K562 (cell line): ENCODE measurements at regions not wholly inside any gene's neighbourhood (a gene's known extent, or its start where the extent isn't known, plus 50 kb on each side); places are given as distances from the start of the nearest gene placed in this dataset.

Experiments used
- ATAC-seq: fragments of 200-7000 bp; cut with Tn5 transposase; 3 replicates; pipeline ENCODE4 v1.9.1; 2020; ENCODE audit warnings: moderate library complexity
- BruUV-seq: library from RNA; stranded (reverse); fragments of 400-500 nt; replicated peaks from 2 replicates; lab custom pipeline; 2021; lab: Mats Ljungman, UMichigan
- CTCF ChIA-PET: fragments of 300-600 bp; formaldehyde crosslinking; extraction: SDS; loops from one replicate; lab custom pipeline; 2021; ENCODE audit warnings: low intra/inter-chr PET ratio; lab: Yijun Ruan, JAX
- POLR2A ChIA-PET: fragments of 300-600, 350-650 bp; sonication (Branson Sonifier 250); formaldehyde crosslinking; extraction: SDS; loops from one replicate; lab custom pipeline; 2021; ENCODE audit warnings: antibody characterized with exemption, inconsistent platforms; lab: Yijun Ruan, JAX
- DNase-seq, 4 experiments: peaks; one replicate each; pipeline versions ENCODE4 v3.0.0 to v3.0.0-alpha.2; 2011 to 2018; ENCODE audit warnings: low spot score in 3 of 4, mixed read lengths in 3 of 4; ENCODE audit errors: extremely low read depth in 1 of 4
- FAIRE-seq: peaks from 2 replicates; lab custom pipeline; 2011; peaks lifted over from hg19 to GRCh38; lab: Jason Lieb, UNC
- H2AFZ ChIP-seq: 2 replicates; pipeline ENCODE4 v1.6.0; 2011; ENCODE audit warnings: low read depth, low read length, control low read depth, inconsistent platforms
- H3K27ac ChIP-seq: fragments of 200-600 bp; 3 replicates; pipeline ENCODE4 v1.8.0; 2011; ENCODE audit warnings: low read depth, mild to moderate bottlenecking, control low read depth, inconsistent platforms, low read length, moderate library complexity, mixed read lengths; ENCODE audit errors: extremely low read depth
- H3K27me3 ChIP-seq, 2 experiments: fragments of 300-600 bp in 1 of 2; 2 replicates in 1 of 2; 3 replicates in 1 of 2; pipeline versions ENCODE4 v1.6.0 to v1.8.0; 2011; ENCODE audit warnings: inconsistent platforms in 2 of 2, low read length in 2 of 2, mild to moderate bottlenecking in 1 of 2, mixed read lengths in 1 of 2, moderate library complexity in 1 of 2; ENCODE audit not compliant: control insufficient read depth in 2 of 2, insufficient read depth in 2 of 2
- H3K36me3 ChIP-seq: fragments of 300-600 bp; 3 replicates; pipeline ENCODE4 v1.8.0; 2011; ENCODE audit warnings: mild to moderate bottlenecking, low read length, inconsistent platforms; ENCODE audit not compliant: control insufficient read depth, insufficient read depth
- H3K4me1 ChIP-seq, 2 experiments: fragments of 200-600 bp in 1 of 2; replicated peaks in 1 of 2; 2 replicates in 1 of 2; 3 replicates in 1 of 2; pipeline versions ENCODE4 v1.5.1 to v1.8.0; 2011; ENCODE audit warnings: inconsistent platforms in 2 of 2, low read length in 2 of 2, mild to moderate bottlenecking in 1 of 2, mixed read lengths in 1 of 2, moderate library complexity in 1 of 2; ENCODE audit not compliant: control insufficient read depth in 2 of 2, insufficient read depth in 2 of 2
- H3K4me2 ChIP-seq: 2 replicates; pipeline ENCODE4 v1.6.1; 2011; ENCODE audit warnings: low read length, control low read depth, inconsistent platforms, mixed read lengths; ENCODE audit not compliant: insufficient read depth
- H3K4me3 ChIP-seq: fragments of 200-600 bp; sonication (generic), shearing (Covaris generic); 2 replicates; pipeline ENCODE4 v1.5.1; 2016; ENCODE audit warnings: control low read depth, inconsistent platforms
- H3K79me2 ChIP-seq: fragments of 200-600 bp; 3 replicates; pipeline ENCODE4 v1.8.0; 2011; ENCODE audit warnings: low read length, inconsistent platforms; ENCODE audit not compliant: control insufficient read depth, insufficient read depth
- H3K9ac ChIP-seq, 2 experiments: 2 replicates each; pipeline versions ENCODE4 v1.6.0 to v1.6.1; 2011; ENCODE audit warnings: low read depth in 2 of 2, low read length in 2 of 2, control low read depth in 1 of 2, inconsistent platforms in 1 of 2, mild to moderate bottlenecking in 1 of 2, mixed read lengths in 1 of 2; ENCODE audit not compliant: insufficient read depth in 1 of 2
- H3K9me1 ChIP-seq: one replicate; pipeline ENCODE4 v1.6.0; 2011; ENCODE audit warnings: inconsistent platforms, mild to moderate bottlenecking, low read length, moderate library complexity; ENCODE audit not compliant: control insufficient read depth, insufficient read depth
- H3K9me3 ChIP-seq: replicated peaks from 2 replicates; pipeline ENCODE4 v1.5.1; 2011; ENCODE audit warnings: low read depth, low read length, inconsistent platforms; ENCODE audit not compliant: control insufficient read depth, insufficient read depth
- H4K20me1 ChIP-seq: replicated peaks from 2 replicates; pipeline ENCODE4 v1.6.1; 2011; ENCODE audit warnings: low read length, inconsistent platforms, mixed read lengths; ENCODE audit not compliant: control insufficient read depth, insufficient read depth
- ASH1L ChIP-seq: fragments of 450-650 bp; IDR thresholded peaks from 2 replicates; pipeline ENCODE4 v1.6.1; 2018; ENCODE audit warnings: borderline replicate concordance, mild to moderate bottlenecking, low read depth; ENCODE audit not compliant: partially characterized antibody
- CREM ChIP-seq: IDR thresholded peaks from 2 replicates; pipeline ENCODE4 v1.6.1; 2014; ENCODE audit warnings: antibody characterized with exemption, low read depth
- NFATC3 ChIP-seq: fragments of 450-650 bp; IDR thresholded peaks from 2 replicates; pipeline ENCODE4 v1.6.1; 2017; ENCODE audit warnings: mild to moderate bottlenecking
- NR3C1 ChIP-seq: sonication (generic); formaldehyde crosslinking; IDR thresholded peaks from 2 replicates; pipeline ENCODE4 v1.8.1; 2022; ENCODE audit warnings: missing genetic modification reagents
- TAF1 ChIP-seq: IDR thresholded peaks from 2 replicates; pipeline ENCODE4 v1.6.1; 2011; ENCODE audit warnings: mild to moderate bottlenecking, low read length, moderate library complexity; ENCODE audit not compliant: insufficient read depth, control insufficient read depth, severe bottlenecking; ENCODE audit errors: extremely low read depth
- ZNF174 ChIP-seq: fragments of 250-450 bp; sonication (Bioruptor Pico); IDR thresholded peaks from 2 replicates; pipeline ENCODE4 v1.4.0; 2020; ENCODE audit warnings: mild to moderate bottlenecking
- in situ Hi-C: fragments of 300-500 bp; cut with MboI; formaldehyde crosslinking; loops from 4 replicates; pipeline ENCODE4 v1.15.0; 2018; ENCODE audit warnings: inconsistent platforms, mixed read lengths
- intact Hi-C: fragments of 100-400 bp; cut with micrococcal nuclease; formaldehyde crosslinking; loops from 2 replicates; pipeline ENCODE4 v1.14.2; 2022
- TF ChIP-seq, protein P1 (sequence below): fragments of 450-650 bp; formaldehyde crosslinking; IDR thresholded peaks from 2 replicates; pipeline ENCODE4 v1.4.0; 2020; ENCODE audit warnings: mild to moderate bottlenecking, mixed read lengths
- TF ChIP-seq, protein P2 (sequence below): fragments of 450-650 bp; IDR thresholded peaks from 2 replicates; pipeline ENCODE4 v1.6.1; 2017; ENCODE audit warnings: mild to moderate bottlenecking, moderate library complexity
- TF ChIP-seq, protein P3 (sequence below): fragments of 250-450 bp; sonication (Bioruptor Pico); IDR thresholded peaks from 2 replicates; pipeline ENCODE4 v1.8.0; 2022; ENCODE audit warnings: moderate library complexity, mild to moderate bottlenecking, inconsistent platforms
- TF ChIP-seq, protein P4 (sequence below): fragments of 250-450 bp; sonication (Bioruptor Pico); IDR thresholded peaks from 2 replicates; pipeline ENCODE4 v1.5.0; 2021

DNA sequence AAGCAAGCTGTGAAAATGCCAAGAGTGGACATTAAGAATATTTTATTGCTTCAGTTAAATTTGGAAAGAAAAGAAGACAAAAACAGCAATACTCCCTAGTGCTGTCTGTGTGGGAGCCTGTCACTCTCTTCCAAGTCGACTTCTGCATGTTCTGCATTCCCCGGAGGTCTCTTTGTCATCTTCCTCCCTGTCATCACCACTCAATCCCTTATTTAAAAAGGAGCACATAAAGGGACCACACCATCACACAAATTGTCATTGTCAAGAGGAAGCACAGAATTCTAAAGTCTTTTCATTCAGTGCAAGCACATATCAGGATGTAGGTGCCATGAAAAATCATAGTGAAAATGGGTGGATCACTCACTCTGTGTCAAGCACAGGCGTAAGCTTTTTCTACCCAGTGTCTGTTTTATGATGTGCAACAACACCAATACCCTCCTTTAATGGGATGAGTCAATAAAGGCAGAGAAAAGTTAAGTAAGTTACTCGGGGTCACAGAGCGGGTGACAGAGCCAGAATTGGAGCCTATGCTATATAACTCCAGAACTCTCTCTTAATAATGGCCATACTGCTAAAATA lies 222.4 kb upstream of the HNMT start (continued):
- TF ChIP-seq ASH1L (no peak), TAF1 (no peak)

DNA sequence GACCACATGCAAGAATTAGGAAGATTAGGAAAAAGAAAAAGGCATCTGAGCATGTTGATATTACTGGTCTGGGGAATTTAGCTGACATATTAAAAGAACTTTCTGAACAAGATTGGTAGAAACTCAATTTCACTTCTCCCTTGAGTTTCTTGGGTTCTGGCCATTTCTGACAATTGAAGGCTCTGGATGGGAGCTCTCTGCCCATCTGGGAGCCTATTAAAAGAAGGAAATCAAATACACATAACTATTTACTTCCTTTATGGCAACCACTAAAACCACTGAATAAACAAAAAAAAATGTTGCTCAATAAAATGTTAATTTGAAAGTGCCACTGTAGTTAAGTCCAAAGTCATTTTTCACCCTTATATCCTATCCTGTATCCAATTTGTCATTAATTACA lies 216.8 kb upstream of the HNMT start:
- Histone ChIP-seq H3K27ac (no peak overlapping the region), H2AFZ (no peak overlapping the region), H3K79me2 (no peaks in the 10 kb centered on the region), H3K4me1 (no peaks in the 10 kb centered on the region), H3K4me3 (no peak overlapping the region), H3K9me1 (no peaks in the 10 kb centered on the region), H3K9ac (no peak overlapping the region), H3K27me3 (no peaks in the 10 kb centered on the region), H4K20me1 (no peaks in the 10 kb centered on the region), H3K9me3 (no peaks in the 10 kb centered on the region; the same call in 1 of the 2 replicates), H3K36me3 (no peaks in the 10 kb centered on the region), H3K4me2 (no peak overlapping the region)
- DNase-seq: no peak
- BruUV-seq: no TSS peak
- in situ Hi-C loops: no loop called here
- TF ChIP-seq, protein P1, sequence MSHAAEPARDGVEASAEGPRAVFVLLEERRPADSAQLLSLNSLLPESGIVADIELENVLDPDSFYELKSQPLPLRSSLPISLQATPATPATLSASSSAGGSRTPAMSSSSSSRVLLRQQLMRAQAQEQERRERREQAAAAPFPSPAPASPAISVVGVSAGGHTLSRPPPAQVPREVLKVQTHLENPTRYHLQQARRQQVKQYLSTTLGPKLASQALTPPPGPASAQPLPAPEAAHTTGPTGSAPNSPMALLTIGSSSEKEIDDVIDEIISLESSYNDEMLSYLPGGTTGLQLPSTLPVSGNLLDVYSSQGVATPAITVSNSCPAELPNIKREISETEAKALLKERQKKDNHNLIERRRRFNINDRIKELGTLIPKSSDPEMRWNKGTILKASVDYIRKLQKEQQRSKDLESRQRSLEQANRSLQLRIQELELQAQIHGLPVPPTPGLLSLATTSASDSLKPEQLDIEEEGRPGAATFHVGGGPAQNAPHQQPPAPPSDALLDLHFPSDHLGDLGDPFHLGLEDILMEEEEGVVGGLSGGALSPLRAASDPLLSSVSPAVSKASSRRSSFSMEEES (CRISPR knock-in tag): no peak
- no peak for TF ChIP-seq NR3C1 (CRISPR knock-in tag)
- no peak for TF ChIP-seq CREM
- TF ChIP-seq, protein P2, sequence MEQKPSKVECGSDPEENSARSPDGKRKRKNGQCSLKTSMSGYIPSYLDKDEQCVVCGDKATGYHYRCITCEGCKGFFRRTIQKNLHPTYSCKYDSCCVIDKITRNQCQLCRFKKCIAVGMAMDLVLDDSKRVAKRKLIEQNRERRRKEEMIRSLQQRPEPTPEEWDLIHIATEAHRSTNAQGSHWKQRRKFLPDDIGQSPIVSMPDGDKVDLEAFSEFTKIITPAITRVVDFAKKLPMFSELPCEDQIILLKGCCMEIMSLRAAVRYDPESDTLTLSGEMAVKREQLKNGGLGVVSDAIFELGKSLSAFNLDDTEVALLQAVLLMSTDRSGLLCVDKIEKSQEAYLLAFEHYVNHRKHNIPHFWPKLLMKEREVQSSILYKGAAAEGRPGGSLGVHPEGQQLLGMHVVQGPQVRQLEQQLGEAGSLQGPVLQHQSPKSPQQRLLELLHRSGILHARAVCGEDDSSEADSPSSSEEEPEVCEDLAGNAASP: no peak
- TF ChIP-seq ZNF174 (CRISPR knock-in tag): no peak
- TF ChIP-seq, protein P3, sequence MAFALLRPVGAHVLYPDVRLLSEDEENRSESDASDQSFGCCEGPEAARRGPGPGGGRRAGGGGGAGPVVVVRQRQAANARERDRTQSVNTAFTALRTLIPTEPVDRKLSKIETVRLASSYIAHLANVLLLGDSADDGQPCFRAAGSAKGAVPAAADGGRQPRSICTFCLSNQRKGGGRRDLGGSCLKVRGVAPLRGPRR (CRISPR knock-in tag): no peak
- TF ChIP-seq, protein P4, sequence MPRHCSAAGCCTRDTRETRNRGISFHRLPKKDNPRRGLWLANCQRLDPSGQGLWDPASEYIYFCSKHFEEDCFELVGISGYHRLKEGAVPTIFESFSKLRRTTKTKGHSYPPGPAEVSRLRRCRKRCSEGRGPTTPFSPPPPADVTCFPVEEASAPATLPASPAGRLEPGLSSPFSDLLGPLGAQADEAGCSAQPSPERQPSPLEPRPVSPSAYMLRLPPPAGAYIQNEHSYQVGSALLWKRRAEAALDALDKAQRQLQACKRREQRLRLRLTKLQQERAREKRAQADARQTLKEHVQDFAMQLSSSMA (CRISPR knock-in tag): no peak
- no peak for TF ChIP-seq NFATC3
- ChIA-PET POLR2A (no interaction called here), CTCF (no interaction called here)
- intact Hi-C loops: no loop called here
- no peak for ATAC-seq
- FAIRE-seq: no peak
